HG03354 (cell line): ENCODE measurements at regions not wholly inside any gene's neighbourhood (a gene's known extent, or its start where the extent isn't known, plus 50 kb on each side); places are given as distances from the start of the nearest gene placed in this dataset.
"Not testable (repeated sequence)": the region's sequence is repeated elsewhere in the genome, so short reads cannot be mapped to it uniquely, and the experiment has no call there.

Source experiments
- ATAC-seq: cut with Tn5 transposase; IDR thresholded peaks from one replicate; pipeline ENCODE4 v1.9.1; 2021; ENCODE audit warnings: mild to moderate bottlenecking; ENCODE audit not compliant: unreplicated experiment, poor library complexity, severe bottlenecking

- no peak for ATAC-seq
Measured at GRCh38 chr2:5555636-5556035, 136.5 kb upstream of the SOX11 start.

DNA sequence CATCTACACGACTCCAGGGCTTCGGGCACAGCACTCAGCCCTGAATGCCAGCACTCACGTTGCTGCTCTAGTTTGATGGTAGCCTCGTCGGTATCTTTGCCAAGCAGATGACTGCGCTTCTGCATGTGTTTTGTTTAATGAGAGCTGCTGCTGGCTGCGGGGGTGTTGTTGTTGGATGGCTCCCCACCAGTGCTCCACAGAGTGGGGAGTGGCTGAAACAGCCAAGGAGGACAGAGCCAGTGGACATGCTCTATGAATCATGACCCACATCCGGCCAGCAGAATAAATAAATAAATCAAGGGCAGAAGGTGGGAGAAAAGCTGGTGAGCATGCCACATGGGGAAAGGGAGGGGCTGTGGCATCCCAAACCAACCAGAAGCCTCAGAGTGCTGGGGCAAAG is 131.2 kb upstream of the SOX11 start:
- ATAC-seq = no peak

GRCh38 chr2:5562426-5562825 is 129.8 kb upstream of the SOX11 start:
- ATAC-seq = no peak

DNA sequence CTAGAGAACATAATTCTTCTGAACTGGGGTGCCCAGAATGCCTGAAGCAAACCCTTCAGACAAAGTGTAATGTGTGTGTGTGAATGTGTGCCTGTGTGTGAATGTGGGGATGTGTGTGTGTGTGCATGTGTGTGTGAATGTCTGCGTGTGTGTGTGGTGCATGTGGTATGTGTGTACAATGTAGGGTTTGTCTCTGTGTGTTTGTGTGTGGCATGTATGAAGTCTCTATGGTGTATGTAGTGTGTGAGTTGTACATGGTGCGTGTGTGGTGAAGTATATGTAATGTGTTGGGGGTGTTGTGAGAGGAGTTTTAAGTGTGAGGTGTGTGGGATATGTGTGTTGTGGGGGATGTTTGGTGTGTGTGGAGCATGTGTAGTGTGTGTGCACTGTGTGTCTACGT is 129.3 kb upstream of the SOX11 start:
- ATAC-seq = no peak

- no peak for ATAC-seq
Measured at GRCh38 chr2:5563411-5563810, 128.8 kb upstream of the SOX11 start.

GRCh38 chr2:5569256-5569655 is 122.9 kb upstream of the SOX11 start:
- no peak for ATAC-seq

DNA sequence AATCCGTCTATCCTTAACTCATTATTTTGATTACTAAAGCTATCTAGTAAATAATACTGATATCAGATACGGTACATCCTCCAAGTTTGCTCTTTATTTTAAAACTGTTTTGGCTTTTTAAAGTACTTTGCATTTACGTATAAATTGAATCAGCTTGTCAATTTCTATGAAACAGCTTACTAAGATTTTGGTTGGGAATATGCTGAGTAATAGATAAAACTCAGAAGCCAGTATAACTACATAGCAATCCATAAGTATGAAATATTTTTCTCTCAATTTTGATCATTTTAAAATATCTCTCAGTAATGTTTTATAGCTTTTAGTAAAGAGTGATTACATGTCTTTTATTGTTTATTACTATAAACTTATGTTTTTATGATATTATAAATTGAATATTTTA is 116.2 kb upstream of the SOX11 start:
- no peak for ATAC-seq

DNA sequence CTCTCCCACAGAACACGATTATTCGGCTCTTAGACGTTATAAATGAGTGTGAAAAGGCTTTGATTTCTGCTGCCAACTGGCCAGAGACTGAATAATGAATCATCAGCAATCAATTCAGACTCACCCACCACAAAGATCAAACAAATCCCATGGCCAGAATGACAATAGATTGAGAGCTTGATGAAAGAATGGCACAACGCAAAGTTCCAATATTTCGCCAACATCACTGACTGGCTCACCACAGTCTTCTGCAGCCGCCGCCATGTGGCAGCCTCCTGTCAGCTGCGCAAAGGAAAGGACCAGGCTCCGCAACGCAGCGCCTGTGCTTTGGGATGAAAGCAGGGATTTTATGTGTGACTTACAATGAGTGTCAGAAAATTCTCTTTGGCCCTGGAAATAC is 104.4 kb upstream of the SOX11 start:
- no peak for ATAC-seq

DNA sequence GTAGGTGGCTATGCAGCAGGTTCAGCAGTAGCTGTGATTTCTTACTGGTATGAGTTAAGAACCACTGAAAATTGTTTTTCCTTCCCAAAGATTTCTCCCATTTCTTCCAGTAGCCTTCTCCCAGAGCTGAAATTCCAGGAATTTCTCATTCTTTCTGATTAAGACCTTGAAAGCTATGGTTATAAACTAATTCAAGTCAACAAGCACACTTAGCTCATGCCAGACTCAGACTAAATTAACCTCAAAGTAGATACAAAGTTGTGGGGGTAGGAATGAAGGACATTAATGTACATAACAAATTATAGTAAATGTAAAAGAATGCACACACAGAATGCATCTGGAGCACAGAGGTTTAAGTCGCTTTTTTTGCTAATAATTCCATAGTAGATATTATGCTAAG is 103.6 kb upstream of the SOX11 start:
- ATAC-seq = no peak

- ATAC-seq = no peak
Measured at GRCh38 chr2:5589183-5589582, 103.0 kb upstream of the SOX11 start.

DNA sequence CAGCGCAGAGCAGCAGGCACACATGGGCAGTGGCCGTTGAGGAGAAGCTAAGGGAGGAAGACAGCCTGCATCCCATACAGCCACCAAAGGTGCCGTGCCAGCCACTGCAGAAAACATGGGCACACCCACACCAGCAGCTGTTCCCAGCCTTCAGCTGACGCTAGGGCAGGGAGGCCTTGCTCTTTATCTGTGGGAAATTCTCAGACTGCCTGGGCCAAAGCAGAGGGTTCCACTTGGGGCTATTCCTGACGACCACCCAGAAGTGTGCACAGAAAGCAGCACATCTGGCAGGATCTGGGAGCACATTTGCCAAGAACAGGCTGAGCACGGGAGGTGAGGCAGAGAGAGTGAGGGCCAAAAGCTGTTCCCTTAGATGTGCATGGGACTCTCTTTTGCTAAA is 101.3 kb upstream of the SOX11 start:
- no peak for ATAC-seq

DNA sequence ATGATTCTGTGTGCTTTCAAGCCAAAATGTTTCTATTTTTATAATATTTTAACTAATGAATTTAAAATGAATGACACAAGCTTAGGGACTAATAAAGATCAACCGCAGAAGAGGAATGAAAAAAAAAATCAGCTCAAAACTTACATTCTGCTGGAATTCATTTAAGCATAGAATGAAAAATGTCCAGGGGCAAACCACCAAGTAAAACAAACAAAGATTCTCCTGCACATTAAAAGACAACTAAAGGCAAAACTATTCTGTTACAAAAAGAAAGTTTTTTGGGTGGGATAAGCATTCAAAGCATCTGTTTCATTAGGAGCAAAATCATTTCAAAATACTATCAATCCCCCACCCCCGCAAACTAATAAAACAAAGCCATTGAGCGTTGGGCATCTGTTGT is 99.3 kb upstream of the SOX11 start:
- no peak for ATAC-seq

DNA sequence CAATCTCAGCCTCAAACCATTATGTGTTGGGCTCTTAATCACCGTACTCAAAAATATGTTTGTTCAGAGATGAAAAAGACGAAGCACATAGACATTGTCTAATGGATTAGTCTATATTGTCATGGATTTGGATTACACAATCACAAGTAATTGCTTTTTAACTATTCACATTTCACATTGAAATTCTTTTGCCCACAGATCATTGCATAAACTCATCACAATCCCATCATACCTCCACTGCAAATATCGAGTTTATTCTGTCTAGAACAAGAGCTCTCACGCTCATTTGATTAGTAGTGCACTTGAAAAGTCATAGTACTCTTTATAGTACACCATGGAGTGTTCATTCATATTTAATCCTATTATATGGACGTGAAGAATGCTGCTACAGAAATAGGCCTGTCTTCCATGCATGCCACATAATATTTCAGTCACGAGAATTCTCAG is 97.9 kb upstream of the SOX11 start:
- no peak for ATAC-seq

DNA sequence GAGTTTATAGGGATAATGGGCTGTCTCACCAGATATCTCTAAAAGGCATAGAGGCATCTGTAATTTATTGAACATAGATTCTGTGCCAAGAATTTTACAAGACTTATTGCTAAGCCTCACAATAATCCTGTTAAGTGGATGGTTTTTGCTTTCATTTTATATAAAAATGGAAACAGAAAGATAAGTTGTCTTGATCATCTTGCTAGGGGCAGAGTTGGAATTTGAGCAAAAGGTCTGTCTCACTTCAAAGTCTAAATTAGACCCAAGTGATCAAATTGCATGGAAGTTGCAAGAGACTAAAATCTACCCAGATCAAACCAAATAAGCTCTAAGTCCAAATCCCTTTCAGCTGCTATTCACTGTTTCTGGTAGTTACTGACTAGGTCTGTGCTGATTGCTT is 95.3 kb upstream of the SOX11 start:
- no peak for ATAC-seq

DNA sequence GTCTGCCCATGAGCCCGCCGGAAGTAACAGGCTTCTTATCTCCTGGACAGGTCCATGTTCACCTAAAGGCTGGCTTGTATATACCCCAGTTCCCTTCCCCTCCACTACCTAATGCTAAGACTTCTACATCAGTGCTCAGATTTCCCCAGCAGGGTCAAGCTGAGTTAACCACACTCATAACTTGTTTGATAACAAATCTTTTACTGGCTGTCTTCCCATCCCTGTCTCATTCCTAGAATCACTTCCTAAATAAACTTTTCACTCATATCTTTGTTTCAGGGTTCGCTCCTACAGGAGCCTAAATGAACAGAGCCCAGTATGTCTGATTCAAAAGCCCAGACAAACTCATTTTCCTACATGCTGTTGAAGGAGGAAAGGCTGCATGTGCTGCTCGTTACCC is 94.0 kb upstream of the SOX11 start:
- ATAC-seq = no peak

DNA sequence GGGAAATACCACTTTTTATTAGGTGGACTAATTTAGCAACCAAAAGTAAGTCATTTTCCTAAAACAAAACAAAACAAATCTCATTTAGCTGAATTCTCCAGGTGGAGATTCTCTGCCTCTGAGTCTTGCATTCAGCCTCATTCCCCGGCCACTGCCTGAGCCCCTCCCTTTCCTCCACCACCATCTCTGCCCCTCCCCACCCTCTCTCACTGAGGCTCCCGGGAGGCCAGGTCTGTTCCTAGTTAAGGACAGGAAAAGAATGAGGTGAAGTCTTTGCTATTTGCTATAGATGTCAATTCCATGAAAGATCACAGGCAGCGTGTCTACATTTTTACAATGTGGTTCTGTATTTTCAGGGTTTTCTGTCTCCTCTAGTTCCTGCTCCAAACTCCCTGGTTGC is 83.0 kb upstream of the SOX11 start:
- ATAC-seq = no peak

- ATAC-seq = no peak
Measured at GRCh38 chr2:5612666-5613065, 79.5 kb upstream of the SOX11 start.

GRCh38 chr2:5616019-5616418 is 76.2 kb upstream of the SOX11 start:
- ATAC-seq = no peak

- no peak for ATAC-seq
Measured at GRCh38 chr2:5617358-5617757, 74.8 kb upstream of the SOX11 start.

DNA sequence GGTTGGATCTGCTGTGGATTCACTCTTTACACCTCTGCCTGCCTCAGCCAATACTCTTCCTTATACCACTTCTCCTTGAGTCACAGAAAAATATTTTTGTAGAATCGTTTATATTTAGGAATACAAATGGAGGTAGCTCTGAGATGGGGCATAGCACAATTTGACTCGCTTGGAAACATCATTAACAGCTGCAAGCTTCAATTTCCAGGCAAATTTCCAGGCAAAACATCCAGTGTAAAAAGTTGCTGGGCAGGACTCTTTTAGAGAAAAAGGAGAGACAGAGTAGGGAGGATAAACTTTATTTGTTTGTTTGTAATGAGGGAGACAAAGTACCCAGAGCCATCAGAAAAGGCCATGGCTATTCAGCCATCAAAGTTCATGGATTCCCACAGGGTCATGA is 74.4 kb upstream of the SOX11 start:
- no peak for ATAC-seq

DNA sequence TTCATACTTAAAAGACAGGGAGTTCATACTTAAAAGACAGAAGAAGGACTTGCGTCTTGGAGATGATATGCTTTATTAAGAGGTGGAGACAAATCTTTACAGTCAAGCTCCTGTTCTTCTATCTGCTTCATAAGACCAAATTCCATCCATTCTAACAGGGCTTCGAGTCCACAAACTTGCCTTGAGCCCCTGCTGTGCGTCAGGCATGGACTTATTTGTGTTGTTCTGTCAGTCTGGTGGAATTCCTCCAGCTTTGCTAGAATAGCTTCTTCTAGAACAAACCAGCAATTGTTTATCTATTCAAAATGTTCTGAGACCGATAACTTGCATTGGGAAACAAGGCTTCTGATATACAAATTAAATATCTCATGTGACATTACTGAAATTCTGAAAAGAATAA is 73.9 kb upstream of the SOX11 start:
- no peak for ATAC-seq

- ATAC-seq = not testable (repeated sequence)
Measured at GRCh38 chr2:5625556-5626065, 66.6 kb upstream of the SOX11 start.

GRCh38 chr2:5628484-5628883 is 63.7 kb upstream of the SOX11 start:
- ATAC-seq = not testable (repeated sequence)
